Dedifferentiated amniotic fluid mesenchymal stem cell (primary cell): ENCODE measurements at regions not wholly inside any gene's neighbourhood (a gene's known extent, or its start where the extent isn't known, plus 50 kb on each side); places are given as distances from the start of the nearest gene placed in this dataset.

Source experiments
- DNase-seq: peaks from one replicate; pipeline ENCODE4 v3.0.0-alpha.2; 2016; ENCODE audit errors: extremely low spot score

GRCh38 chr4:117801756-117802155 is 232.5 kb upstream of the NDST3 start:
- DNase-seq = no peak

GRCh38 chr4:117811731-117812130 is 222.6 kb upstream of the NDST3 start:
- no peak for DNase-seq

DNA sequence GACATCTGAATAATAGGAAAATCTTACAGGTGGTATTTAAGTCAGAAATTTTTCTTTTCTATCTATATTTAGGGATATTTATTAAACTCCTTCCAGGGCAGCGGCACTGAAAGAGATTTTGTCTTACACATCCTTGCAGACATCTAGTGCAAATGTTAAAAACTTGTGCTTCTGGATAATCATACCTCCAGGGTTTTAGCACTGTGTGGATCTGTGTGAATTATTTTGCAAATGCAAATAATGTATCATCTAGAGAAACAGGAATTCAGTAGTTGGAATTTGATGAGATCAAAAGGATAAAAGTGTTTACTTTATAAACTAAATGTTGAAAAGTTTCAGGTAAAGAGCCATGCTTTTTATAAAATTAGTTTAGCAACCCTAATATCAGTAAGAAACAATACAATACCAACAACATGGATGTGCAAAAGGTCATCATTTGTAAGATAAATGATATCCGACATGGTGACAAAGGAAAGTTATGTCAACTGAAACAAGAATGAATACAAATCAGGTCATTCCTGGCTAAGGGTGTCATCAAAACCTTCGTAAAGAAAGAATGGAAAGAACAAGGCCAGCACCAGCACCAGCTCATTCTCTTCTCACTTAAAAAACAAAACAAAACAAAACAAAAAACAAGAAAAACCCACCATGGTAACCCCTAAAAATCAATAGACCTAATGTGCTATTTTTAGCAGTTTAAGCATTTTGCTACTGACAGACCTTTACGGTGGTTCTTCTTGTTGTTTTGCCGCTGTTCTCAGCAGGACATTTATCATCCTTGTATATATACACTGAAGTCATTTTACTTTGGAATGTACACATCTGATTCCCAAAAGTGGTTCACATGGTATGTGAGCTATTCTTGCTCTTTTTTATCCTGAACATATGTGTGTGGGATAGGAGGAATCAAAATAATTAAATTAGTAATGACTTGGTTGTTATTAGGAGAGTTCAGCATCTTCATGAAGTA is 219.7 kb upstream of the NDST3 start:
- DNase-seq = no peak

DNA sequence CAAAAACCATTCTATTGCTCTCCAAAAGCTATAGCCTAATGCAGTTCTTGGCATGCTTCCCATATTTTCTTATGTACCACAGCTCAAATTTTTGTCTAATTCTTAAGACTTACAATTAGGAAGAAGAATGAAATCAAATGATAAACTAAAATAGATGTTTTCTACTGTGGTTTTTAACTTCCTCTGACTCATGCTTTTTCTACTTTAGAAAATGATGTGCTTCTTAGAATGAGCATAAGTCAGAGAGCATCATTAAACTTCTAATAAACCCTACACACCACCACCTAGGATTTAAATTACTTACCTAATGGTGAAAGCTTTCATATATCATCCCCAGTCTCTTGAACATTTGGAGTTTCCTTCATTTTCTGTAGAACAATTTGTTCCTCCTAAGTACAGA is 217.0 kb upstream of the NDST3 start:
- DNase-seq = no peak

DNA sequence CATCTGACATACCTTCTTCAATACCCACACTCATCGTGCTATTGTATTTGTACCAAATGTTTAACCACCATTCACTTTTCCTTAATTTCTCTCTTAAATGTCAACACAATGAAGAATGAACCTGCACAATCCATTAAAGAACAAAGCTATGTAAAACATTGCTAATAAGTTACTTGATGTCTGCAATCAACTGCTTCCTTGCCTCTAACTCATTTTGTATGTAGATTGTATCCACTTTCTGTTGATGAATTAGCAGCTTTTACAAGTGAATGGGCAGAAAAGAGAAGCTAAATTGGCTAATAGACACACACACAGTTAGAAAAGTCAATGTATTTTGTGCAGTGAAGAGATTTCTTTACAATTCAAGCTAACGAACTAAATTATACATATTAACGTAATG is 212.5 kb upstream of the NDST3 start:
- DNase-seq = no peak

DNA sequence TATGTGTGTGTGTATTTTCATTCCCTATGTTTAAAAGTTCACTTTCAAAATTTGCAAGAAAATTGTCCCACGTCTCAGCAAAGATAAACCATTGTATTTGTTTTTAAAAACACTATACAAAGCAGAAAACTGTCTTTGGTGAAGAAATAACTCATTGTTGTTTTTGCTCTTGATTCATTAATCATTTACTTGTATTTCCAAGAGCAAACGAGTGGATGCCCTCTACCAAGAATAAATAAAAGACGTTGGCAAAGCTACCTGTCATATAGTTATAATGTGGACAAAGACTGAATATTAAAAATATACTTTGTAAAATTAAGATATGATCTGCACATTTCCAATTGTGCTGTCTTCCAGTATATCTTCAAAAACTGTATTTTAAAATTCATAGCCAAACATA is 210.9 kb upstream of the NDST3 start:
- DNase-seq = no peak

DNA sequence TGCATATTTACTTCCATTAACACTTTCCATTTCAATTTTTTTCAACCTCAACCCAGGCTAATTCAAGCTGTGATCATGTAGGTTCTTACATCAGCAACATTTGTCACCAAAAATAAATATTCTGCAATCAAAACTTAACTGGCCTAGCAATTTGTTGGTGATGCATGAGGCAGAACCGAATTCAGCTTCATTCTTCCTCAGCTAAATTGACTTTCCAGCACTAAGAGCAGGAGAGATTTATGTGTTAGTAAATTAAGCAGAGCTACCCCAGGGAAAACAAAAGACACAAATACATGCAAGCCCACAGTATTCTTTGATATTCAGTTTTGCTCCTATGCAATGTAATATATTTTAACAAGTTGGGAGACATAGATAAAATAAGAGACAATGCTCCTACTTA is 208.7 kb upstream of the NDST3 start:
- no peak for DNase-seq

DNA sequence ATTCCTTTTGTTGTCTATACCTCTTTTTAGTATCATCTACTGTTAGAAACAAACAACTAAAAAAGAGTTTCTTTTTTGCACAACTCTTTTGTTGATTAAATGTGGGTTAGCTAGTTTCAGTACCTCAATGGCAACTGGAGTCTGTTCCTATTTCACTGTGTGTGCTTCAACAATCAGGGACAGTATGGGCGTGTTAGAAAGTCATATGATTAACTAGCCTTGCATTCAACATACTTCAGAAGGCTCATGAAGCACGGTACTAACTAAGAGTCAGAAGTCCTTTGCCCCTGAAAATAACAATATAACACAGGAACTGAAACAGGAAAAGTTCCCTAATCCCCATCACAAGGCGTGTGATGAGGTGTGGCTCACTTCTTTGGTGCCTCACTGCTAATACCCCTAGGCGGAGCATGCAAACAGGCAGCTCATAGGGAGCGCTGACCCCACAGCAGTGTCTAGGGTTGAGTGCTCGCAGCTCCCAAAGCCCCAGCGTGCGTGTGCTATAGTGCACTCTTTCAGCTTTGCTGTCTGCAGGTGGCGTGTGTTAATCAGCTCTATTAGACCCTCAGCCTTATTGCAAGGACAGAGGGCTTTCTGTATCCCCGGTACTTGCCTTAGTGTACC is 203.1 kb upstream of the NDST3 start:
- DNase-seq = no peak

DNA sequence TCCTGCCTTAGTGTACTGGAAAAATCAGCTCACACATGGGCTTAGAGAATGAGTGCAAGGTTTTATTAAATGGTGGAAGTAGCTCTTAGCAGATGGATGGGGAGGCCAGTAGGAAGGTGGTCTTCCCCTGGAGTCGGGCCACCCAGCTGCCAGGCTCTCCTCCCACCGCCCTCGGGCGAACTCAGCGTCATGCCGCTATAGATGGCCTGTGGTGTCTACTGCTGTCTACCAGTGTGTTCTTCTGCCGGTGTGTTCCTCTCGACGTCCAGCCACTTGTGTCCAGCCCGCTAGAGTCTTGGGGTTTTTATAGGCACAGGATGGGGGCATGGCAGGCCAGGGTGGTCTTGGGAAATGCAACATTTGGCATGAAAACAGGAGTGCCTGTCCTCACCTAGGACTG is 198.7 kb upstream of the NDST3 start:
- DNase-seq = no peak

DNA sequence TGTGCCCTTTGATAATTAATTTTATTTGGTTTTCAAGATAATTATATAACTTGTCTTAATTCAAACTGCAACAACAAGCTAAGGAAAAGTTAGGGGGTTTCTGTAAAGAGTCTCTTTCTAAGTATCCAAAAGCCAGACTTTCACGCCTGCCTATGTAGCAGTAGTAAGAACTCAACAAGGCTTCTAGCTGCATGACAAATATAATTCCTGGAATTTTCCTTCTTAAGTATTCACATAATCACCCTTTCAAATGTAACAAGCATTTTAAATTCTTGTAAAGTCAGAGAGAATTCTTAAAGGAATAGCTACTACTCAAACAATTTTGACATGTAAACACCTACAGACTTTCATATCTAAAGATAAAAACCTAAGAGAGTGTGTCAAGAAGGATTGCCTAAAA is 189.7 kb upstream of the NDST3 start:
- no peak for DNase-seq

DNA sequence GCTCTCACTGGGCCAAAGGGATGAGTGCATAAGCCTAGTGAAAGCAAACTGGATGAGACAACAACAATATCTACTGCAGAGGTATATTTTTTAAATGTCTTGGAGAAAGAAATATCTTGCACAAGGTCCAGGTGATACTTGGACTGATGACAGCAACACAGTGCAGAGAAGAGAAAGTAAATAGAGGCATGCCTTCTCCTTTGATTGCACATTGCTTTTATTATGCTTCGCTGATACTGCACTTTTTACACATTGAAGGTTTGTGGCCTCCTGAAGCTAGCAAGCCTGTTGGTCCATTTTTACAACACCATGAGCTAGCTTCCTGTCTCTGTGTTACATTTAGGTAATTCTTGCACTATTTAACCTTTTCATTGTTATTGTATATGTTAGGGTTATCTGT is 189.0 kb upstream of the NDST3 start:
- DNase-seq = no peak

DNA sequence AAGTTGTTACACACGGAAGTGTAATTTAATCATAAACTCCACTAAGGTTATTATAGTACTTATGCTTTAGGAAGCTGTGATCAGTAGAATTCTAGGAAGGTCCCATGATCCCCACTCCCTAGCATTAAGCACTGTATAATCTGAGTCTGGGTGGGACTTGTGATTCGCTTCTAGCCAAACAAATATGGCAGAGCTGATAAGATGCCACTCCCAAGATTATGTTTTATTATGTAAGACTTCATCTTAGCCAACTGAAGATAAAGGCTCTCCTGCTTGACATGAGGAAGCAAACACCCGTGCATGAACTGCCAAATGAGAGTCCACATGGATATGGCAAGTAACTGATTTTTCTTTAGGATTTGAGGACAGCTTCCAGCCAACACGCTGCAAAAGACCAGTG is 186.4 kb upstream of the NDST3 start:
- no peak for DNase-seq

DNA sequence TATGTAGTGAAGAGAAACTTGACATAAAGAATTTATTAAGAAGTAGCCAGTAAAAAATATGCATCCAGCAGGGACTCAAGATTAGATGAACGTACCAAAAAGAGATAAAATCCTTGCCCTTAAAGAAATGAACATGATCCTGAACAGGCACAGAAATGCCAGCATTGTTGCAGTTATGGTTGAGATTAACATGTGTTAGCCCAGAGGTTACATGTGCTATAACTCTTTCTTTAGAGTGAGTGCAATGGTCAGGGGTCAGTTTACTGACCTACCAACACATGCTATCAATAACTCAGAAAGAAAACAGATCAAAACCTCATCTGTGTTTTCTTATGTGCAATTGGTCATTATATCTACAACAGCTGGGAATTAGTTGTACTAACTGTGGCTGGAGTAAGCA is 166.1 kb upstream of the NDST3 start:
- DNase-seq = no peak

DNA sequence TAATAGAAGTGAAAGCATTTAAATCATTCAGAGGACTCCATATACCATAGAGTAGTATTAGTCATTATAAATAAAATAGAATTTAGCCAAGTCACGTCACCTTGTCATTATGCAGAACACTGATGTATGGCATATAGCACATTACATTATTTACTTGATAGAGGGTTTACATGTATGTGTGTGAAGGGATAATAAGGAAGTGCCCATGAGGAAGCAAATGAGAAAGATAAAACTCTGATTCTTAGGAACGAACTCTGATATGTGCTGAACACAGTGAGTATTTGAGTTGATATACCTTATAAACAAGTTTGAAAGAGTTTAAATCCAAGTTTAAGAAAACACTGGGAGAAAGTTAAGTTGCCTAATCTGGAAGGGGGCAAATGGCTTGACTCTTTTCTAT is 160.5 kb upstream of the NDST3 start:
- no peak for DNase-seq

- DNase-seq = no peak
These were observed 160.1 kb upstream of the NDST3 start for GRCh38 chr4:117874216-117874615.

DNA sequence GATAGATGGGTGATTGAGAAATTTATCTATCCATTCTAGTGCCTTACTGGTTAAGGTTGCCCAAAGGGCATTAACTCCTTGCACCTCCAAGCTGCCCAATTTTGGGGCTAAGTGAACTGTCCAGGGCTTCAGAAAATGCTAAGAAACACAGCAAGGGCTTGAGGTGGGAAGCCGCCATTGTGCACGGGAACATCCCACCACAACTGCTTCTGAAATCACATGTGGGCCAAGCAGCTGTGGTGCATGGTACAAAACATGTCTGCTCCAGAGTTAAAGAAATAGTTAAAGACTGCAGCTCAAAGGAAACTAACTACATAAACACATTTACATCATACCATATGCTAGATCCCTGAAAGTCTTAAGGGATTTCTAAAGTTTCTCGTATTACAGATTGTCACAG is 144.3 kb upstream of the NDST3 start:
- no peak for DNase-seq

GRCh38 chr4:117893207-117893606 is 141.1 kb upstream of the NDST3 start:
- DNase-seq = no peak

GRCh38 chr4:117898496-117898895 is 135.8 kb upstream of the NDST3 start:
- no peak for DNase-seq

DNA sequence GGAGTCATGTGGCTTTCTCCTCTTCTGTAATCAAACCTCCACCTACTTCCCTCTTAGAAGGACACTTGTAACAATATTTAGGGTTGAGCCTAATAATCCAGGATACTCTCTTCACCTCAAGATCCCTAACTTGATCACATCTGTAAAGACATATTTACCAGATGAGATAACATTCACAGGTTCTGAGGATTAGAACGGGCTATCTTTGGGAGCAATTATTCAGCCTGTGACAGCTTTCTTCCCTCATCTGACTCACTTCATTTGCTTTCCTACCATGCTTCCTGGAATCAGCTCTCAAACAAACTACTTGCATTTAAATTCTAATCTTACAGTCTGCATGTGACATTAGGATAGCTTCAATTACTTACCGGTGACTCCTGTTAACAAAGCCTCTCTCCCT is 133.5 kb upstream of the NDST3 start:
- DNase-seq = no peak

GRCh38 chr4:117907646-117908045 is 126.6 kb upstream of the NDST3 start:
- no peak for DNase-seq

GRCh38 chr4:117908306-117909207 is 125.7 kb upstream of the NDST3 start:
- no peak for DNase-seq

GRCh38 chr4:117916728-117917127 is 117.6 kb upstream of the NDST3 start:
- DNase-seq = no peak
